GM23338 (cell line): ENCODE measurements at regions not wholly inside any gene's neighbourhood (a gene's known extent, or its start where the extent isn't known, plus 50 kb on each side); places are given as distances from the start of the nearest gene placed in this dataset.

ENCODE experiments used
- ATAC-seq: fragments of 200-7000 bp; cut with Tn5 transposase; 3 replicates; pipeline ENCODE4 v1.9.1; 2020
- DNase-seq: peaks from one replicate; pipeline ENCODE4 v3.0.0-alpha.2; 2015; ENCODE audit warnings: low spot score
- H2AFZ ChIP-seq: fragments of 200-600 bp; sonication (generic); 2 replicates; pipeline ENCODE4 v1.8.0; 2016; ENCODE audit warnings: antibody characterized with exemption, mild to moderate bottlenecking, moderate library complexity
- H3F3A ChIP-seq: fragments of 200-600 bp; sonication (generic); replicated peaks from 2 replicates; pipeline ENCODE4 v1.8.0; 2017; ENCODE audit warnings: antibody characterized with exemption, mixed run types, low read depth
- H3K27ac ChIP-seq: fragments of 200-600 bp; sonication (generic); 2 replicates; pipeline ENCODE4 v1.6.1; 2016; ENCODE audit warnings: low read depth
- H3K27me3 ChIP-seq: fragments of 200-600 bp; sonication (generic); 2 replicates; pipeline ENCODE4 v1.8.0; 2016; ENCODE audit warnings: mild to moderate bottlenecking, mixed run types, moderate library complexity; ENCODE audit not compliant: insufficient read depth
- H3K36me3 ChIP-seq: fragments of 200-600 bp; sonication (generic); 2 replicates; pipeline ENCODE4 v1.8.0; 2016; ENCODE audit warnings: mild to moderate bottlenecking; ENCODE audit not compliant: insufficient read depth
- H3K4me1 ChIP-seq: fragments of 200-600 bp; sonication (generic); 2 replicates; pipeline ENCODE4 v1.8.0; 2016; ENCODE audit warnings: mild to moderate bottlenecking, moderate library complexity; ENCODE audit not compliant: insufficient read depth
- H3K4me2 ChIP-seq: fragments of 200-600 bp; sonication (generic); 2 replicates; pipeline ENCODE4 v1.7.1; 2017; ENCODE audit warnings: mixed run types
- H3K4me3 ChIP-seq: fragments of 200-600 bp; sonication (generic); 2 replicates; pipeline ENCODE4 v1.6.1; 2016; ENCODE audit warnings: mixed run types
- H3K79me2 ChIP-seq: fragments of 200-600 bp; sonication (generic); replicated peaks from 2 replicates; pipeline ENCODE4 v1.8.0; 2017; ENCODE audit warnings: mild to moderate bottlenecking; ENCODE audit not compliant: insufficient read depth
- H3K9me2 ChIP-seq: fragments of 200-600 bp; sonication (generic); 2 replicates; pipeline ENCODE4 v1.8.0; 2017; ENCODE audit not compliant: insufficient read depth
- H4K20me1 ChIP-seq: fragments of 200-600 bp; sonication (generic); replicated peaks from 2 replicates; pipeline ENCODE4 v1.8.0; 2017; ENCODE audit warnings: mild to moderate bottlenecking; ENCODE audit not compliant: insufficient read depth
- H3K27ac Mint-ChIP-seq: 2 replicates; pipeline ENCODE4 v1.8.0; 2020; ENCODE audit warnings: inconsistent platforms, mild to moderate bottlenecking, moderate library complexity, mixed read lengths
- H3K27me3 Mint-ChIP-seq: 3 replicates; pipeline ENCODE4 v1.8.0; 2022; ENCODE audit warnings: low read depth, mild to moderate bottlenecking, moderate library complexity, mixed read lengths, inconsistent platforms; ENCODE audit not compliant: insufficient read depth, poor library complexity
- H3K36me3 Mint-ChIP-seq: 3 replicates; pipeline ENCODE4 v1.8.0; 2021; ENCODE audit warnings: low read depth, mild to moderate bottlenecking, inconsistent platforms, moderate library complexity, mixed read lengths
- H3K4me1 Mint-ChIP-seq: 3 replicates; pipeline ENCODE4 v1.8.0; 2020; ENCODE audit warnings: mild to moderate bottlenecking, inconsistent platforms, mixed read lengths
- H3K4me3 Mint-ChIP-seq: 3 replicates; pipeline ENCODE4 v1.8.0; 2021; ENCODE audit warnings: moderate library complexity, mild to moderate bottlenecking, inconsistent platforms, mixed read lengths
- H3K9me3 Mint-ChIP-seq: 3 replicates; pipeline ENCODE4 v1.8.0; 2020; ENCODE audit warnings: moderate library complexity, mild to moderate bottlenecking, inconsistent platforms, mixed read lengths
- CREB1 ChIP-seq: fragments of 250-450 bp; sonication (Bioruptor Pico); IDR thresholded peaks from 2 replicates; pipeline ENCODE4 v1.5.0; 2020; ENCODE audit warnings: low read depth, mild to moderate bottlenecking, moderate library complexity
- CTCF ChIP-seq, 2 experiments: fragments of 200-600 bp in 1 of 2; sonication (generic) in 1 of 2; conservative IDR thresholded peaks; 2 replicates each; pipeline versions ENCODE4 v1.5.1 to v1.6.1; 2016 to 2017; ENCODE audit warnings: antibody characterized with exemption in 2 of 2, low read depth in 2 of 2, mild to moderate bottlenecking in 2 of 2, moderate library complexity in 1 of 2
- EZH2phosphoT487 ChIP-seq: fragments of 200-600 bp; sonication (generic); IDR thresholded peaks from one replicate; pipeline ENCODE4 v1.8.1; 2018; ENCODE audit warnings: antibody characterized with exemption; ENCODE audit not compliant: unreplicated experiment
- NANOG ChIP-seq: IDR thresholded peaks from 2 replicates; pipeline ENCODE4 v1.6.1; 2016; ENCODE audit warnings: antibody characterized with exemption, borderline replicate concordance
- STAT1 ChIP-seq: IDR thresholded peaks from one replicate; pipeline ENCODE4 v1.6.1; 2016; ENCODE audit warnings: antibody characterized with exemption; ENCODE audit not compliant: unreplicated experiment
- ZNF114 ChIP-seq: fragments of 250-450 bp; sonication (Bioruptor Pico); IDR thresholded peaks from 2 replicates; pipeline ENCODE4 v1.5.0; 2020; ENCODE audit warnings: mild to moderate bottlenecking, moderate library complexity
- ZNF331 ChIP-seq: fragments of 250-450 bp; sonication (Bioruptor Pico); IDR thresholded peaks from 2 replicates; pipeline ENCODE4 v1.5.0; 2020; ENCODE audit warnings: low read depth, mild to moderate bottlenecking, moderate library complexity
- TF ChIP-seq, protein P1 (sequence below): IDR thresholded peaks from one replicate; pipeline ENCODE4 v1.6.1; 2018; ENCODE audit warnings: antibody characterized with exemption; ENCODE audit not compliant: unreplicated experiment

GRCh38 chr3:26307192-26307591 lies 315.4 kb upstream of the LRRC3B start (continued):
- TF ChIP-seq, protein P1, sequence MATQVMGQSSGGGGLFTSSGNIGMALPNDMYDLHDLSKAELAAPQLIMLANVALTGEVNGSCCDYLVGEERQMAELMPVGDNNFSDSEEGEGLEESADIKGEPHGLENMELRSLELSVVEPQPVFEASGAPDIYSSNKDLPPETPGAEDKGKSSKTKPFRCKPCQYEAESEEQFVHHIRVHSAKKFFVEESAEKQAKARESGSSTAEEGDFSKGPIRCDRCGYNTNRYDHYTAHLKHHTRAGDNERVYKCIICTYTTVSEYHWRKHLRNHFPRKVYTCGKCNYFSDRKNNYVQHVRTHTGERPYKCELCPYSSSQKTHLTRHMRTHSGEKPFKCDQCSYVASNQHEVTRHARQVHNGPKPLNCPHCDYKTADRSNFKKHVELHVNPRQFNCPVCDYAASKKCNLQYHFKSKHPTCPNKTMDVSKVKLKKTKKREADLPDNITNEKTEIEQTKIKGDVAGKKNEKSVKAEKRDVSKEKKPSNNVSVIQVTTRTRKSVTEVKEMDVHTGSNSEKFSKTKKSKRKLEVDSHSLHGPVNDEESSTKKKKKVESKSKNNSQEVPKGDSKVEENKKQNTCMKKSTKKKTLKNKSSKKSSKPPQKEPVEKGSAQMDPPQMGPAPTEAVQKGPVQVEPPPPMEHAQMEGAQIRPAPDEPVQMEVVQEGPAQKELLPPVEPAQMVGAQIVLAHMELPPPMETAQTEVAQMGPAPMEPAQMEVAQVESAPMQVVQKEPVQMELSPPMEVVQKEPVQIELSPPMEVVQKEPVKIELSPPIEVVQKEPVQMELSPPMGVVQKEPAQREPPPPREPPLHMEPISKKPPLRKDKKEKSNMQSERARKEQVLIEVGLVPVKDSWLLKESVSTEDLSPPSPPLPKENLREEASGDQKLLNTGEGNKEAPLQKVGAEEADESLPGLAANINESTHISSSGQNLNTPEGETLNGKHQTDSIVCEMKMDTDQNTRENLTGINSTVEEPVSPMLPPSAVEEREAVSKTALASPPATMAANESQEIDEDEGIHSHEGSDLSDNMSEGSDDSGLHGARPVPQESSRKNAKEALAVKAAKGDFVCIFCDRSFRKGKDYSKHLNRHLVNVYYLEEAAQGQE: no peak
- TF ChIP-seq ZNF114: no peak
- TF ChIP-seq NANOG: no peak

DNA sequence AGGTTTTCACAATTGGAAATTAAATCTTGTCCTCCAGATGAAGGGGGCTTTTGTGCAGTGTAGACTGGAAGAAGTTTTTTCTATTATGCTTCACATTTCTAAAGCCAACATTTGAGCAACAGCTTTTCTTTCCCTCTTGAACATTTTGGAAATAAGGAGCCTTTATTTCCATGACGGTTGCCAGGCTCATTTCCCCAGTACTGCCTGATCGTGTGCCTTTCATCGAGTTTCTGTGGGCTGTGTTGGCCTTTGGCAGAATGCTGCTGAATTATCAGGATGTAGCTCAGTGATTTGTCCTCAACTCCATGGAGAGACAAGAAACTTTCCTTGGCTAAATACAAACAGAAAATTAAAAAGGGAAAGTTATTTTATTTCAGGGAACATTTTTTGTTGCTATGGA lies 314.8 kb upstream of the LRRC3B start:
- ATAC-seq (no peak), DNase-seq (no peak)
- H2AFZ ChIP-seq: no peak overlapping the region
- H3K4me2 ChIP-seq: peak overlapping the region; percentile 3; the same call in 1 of the 2 replicates
- H3F3A ChIP-seq: no peaks in the 10 kb centered on the region
- Mint-ChIP-seq H3K36me3 (peaks cover 23% of the 10 kb centered on the region), H3K27me3 (peaks cover 3% of the 10 kb centered on the region), H3K4me3 (no peak overlapping the region), H3K9me3 (peaks cover 27% of the 10 kb centered on the region), H3K27ac (no peak overlapping the region), H3K4me1 (peaks cover 18% of the 10 kb centered on the region)
- H3K9me2 ChIP-seq: peaks cover 7% of the 10 kb centered on the region; the same call in 1 of the 2 replicates
- H3K4me1 ChIP-seq: peaks cover 11% of the 10 kb centered on the region; the same call in 1 of the 2 replicates
- no peak overlapping the region for H3K27ac ChIP-seq
- H3K36me3 ChIP-seq: peaks cover 6% of the 10 kb centered on the region; the same call in 1 of the 2 replicates
- H3K79me2 ChIP-seq: no peaks in the 10 kb centered on the region
- no peak overlapping the region for H3K4me3 ChIP-seq
- H3K27me3 ChIP-seq: no peaks in the 10 kb centered on the region
- TF ChIP-seq STAT1 (no peak), ZNF331 (CRISPR knock-in tag) (no peak), EZH2phosphoT487 (no peak)
- H4K20me1 ChIP-seq: no peaks in the 10 kb centered on the region

- Histone ChIP-seq H3K27me3 (no peaks in the 10 kb centered on the region), H3K9me2 (peaks cover 5% of the 10 kb centered on the region; the same call in 1 of the 2 replicates), H3K4me1 (peaks cover 11% of the 10 kb centered on the region; the same call in 1 of the 2 replicates), H2AFZ (no peak overlapping the region), H3K27ac (no peak overlapping the region), H3K79me2 (no peaks in the 10 kb centered on the region), H3K4me2 (peak overlapping the region; percentile 3; the same call in 1 of the 2 replicates), H3K36me3 (peaks cover 6% of the 10 kb centered on the region; the same call in 1 of the 2 replicates), H3F3A (no peaks in the 10 kb centered on the region), H4K20me1 (no peaks in the 10 kb centered on the region), H3K4me3 (0 out of 2 replicates have a peak overlapping the region, but pooled peaks have one; percentile 13)
- peaks cover 25% of the 10 kb centered on the region for H3K9me3 Mint-ChIP-seq
- no peak overlapping the region for H3K27ac Mint-ChIP-seq
- peaks cover 23% of the 10 kb centered on the region for H3K36me3 Mint-ChIP-seq
- ATAC-seq (peak; percentile 49; the same call in 2 of the 3 replicates), DNase-seq (peak; percentile 26)
- peaks cover 3% of the 10 kb centered on the region for H3K27me3 Mint-ChIP-seq
- no peak overlapping the region for H3K4me3 Mint-ChIP-seq
- peaks cover 18% of the 10 kb centered on the region for H3K4me1 Mint-ChIP-seq
- TF ChIP-seq CTCF (conservative IDR thresholded peaks at IDR 0.05; ENCODE audit: low read depth in 2 of 2) (no peak), EZH2phosphoT487 (no peak), NANOG (no peak), CREB1 (CRISPR knock-in tag) (no peak)
- TF ChIP-seq, protein P1: no peak
These were observed 314.1 kb upstream of the LRRC3B start for GRCh38 chr3:26308454-26308853.
